Neural cell (in vitro differentiated cells): ENCODE measurements at regions not wholly inside any gene's neighbourhood (a gene's known extent, or its start where the extent isn't known, plus 50 kb on each side); places are given as distances from the start of the nearest gene placed in this dataset.

ENCODE experiments used
- EP300 ChIP-seq: fragments of 450-650 bp; conservative IDR thresholded peaks from 2 replicates; pipeline ENCODE4 v1.6.1; 2014; ENCODE audit warnings: antibody characterized with exemption, mild to moderate bottlenecking, moderate library complexity; ENCODE audit not compliant: poor library complexity, severe bottlenecking
- EZH2 ChIP-seq: fragments of 200-600, 300-800 bp; shearing (Covaris generic), sonication (generic); IDR thresholded peaks from 2 replicates; pipeline ENCODE4 v1.6.1; 2014; ENCODE audit warnings: antibody characterized with exemption, low read length, borderline replicate concordance, mild to moderate bottlenecking; ENCODE audit not compliant: insufficient read depth, poor library complexity, severe bottlenecking
- POLR2AphosphoS5 ChIP-seq: IDR thresholded peaks from 2 replicates; pipeline ENCODE4 v1.6.1; 2012
- REST ChIP-seq: IDR thresholded peaks from 2 replicates; pipeline ENCODE4 v1.6.1; 2012; ENCODE audit warnings: borderline replicate concordance
- SMC3 ChIP-seq: fragments of 450-650 bp; conservative IDR thresholded peaks from 2 replicates; pipeline ENCODE4 v1.6.1; 2014; ENCODE audit warnings: antibody characterized with exemption, mild to moderate bottlenecking, moderate library complexity; ENCODE audit not compliant: poor library complexity
- TAF1 ChIP-seq: IDR thresholded peaks from 2 replicates; pipeline ENCODE4 v1.6.1; 2012; ENCODE audit warnings: low read depth
- TF ChIP-seq, protein P1 (sequence below): fragments of 450-650 bp; IDR thresholded peaks from 2 replicates; pipeline ENCODE4 v1.5.1; 2014; ENCODE audit warnings: antibody characterized with exemption, mild to moderate bottlenecking, moderate library complexity; ENCODE audit not compliant: poor library complexity, severe bottlenecking

- TF ChIP-seq, protein P1, sequence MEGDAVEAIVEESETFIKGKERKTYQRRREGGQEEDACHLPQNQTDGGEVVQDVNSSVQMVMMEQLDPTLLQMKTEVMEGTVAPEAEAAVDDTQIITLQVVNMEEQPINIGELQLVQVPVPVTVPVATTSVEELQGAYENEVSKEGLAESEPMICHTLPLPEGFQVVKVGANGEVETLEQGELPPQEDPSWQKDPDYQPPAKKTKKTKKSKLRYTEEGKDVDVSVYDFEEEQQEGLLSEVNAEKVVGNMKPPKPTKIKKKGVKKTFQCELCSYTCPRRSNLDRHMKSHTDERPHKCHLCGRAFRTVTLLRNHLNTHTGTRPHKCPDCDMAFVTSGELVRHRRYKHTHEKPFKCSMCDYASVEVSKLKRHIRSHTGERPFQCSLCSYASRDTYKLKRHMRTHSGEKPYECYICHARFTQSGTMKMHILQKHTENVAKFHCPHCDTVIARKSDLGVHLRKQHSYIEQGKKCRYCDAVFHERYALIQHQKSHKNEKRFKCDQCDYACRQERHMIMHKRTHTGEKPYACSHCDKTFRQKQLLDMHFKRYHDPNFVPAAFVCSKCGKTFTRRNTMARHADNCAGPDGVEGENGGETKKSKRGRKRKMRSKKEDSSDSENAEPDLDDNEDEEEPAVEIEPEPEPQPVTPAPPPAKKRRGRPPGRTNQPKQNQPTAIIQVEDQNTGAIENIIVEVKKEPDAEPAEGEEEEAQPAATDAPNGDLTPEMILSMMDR = no peak
- TF ChIP-seq SMC3 (no peak), POLR2AphosphoS5 (no peak), EZH2 (no peak), EP300 (no peak), TAF1 (no peak), REST (no peak)
Observed at GRCh38 chr3:36192901-36193300, 187.4 kb upstream of the STAC start.
